Naive thymus-derived CD8-positive, alpha-beta T cell (primary cell): ENCODE measurements at regions not wholly inside any gene's neighbourhood (a gene's known extent, or its start where the extent isn't known, plus 50 kb on each side); places are given as distances from the start of the nearest gene placed in this dataset.
"Not testable (repeated sequence)": the region's sequence is repeated elsewhere in the genome, so short reads cannot be mapped to it uniquely, and the experiment has no call there.

Experiments
- ATAC-seq, 2 donors: fragments of 150-1000 bp; cut with Tn5 transposase in 1 of 2; sonication (Bioruptor Pico), chemical (Tn5 transposase) in 1 of 2; 1 replicate in 1 of 2; 2 replicates in 1 of 2; pipeline ENCODE4 v1.10.0; 2021; ENCODE audit warnings: mild to moderate bottlenecking in 2 of 2, moderate library complexity in 2 of 2
- POLR2A ChIA-PET: fragments of 350-600 bp; sonication (Branson Sonifier 250); formaldehyde crosslinking; loops from one replicate; lab custom pipeline; 2021; ENCODE audit warnings: antibody characterized with exemption; lab: Charles Lee
- DNase-seq, 10 donors: peaks; one replicate each; pipeline versions ENCODE4 v3.0.0 to v3.0.0-alpha.2; 2020 to 2022
- H3K27ac Mint-ChIP-seq, 10 donors: one replicate each; pipeline ENCODE4 v1.8.0; 2020 to 2022; ENCODE audit warnings: mild to moderate bottlenecking in 10 of 10, mixed read lengths in 10 of 10, moderate library complexity in 4 of 10, inconsistent platforms in 1 of 10
- H3K27me3 Mint-ChIP-seq, 5 donors: one replicate each; pipeline ENCODE4 v1.8.0; 2021 to 2022; ENCODE audit warnings: mixed read lengths in 5 of 5
- H3K36me3 Mint-ChIP-seq, 3 donors: one replicate each; pipeline ENCODE4 v1.8.0; 2020 to 2022; ENCODE audit warnings: mixed read lengths in 3 of 3, mild to moderate bottlenecking in 2 of 3, inconsistent platforms in 1 of 3
- H3K4me1 Mint-ChIP-seq, 4 donors: one replicate each; pipeline ENCODE4 v1.8.0; 2021 to 2022; ENCODE audit warnings: mixed read lengths in 4 of 4
- H3K4me3 Mint-ChIP-seq, 10 donors: one replicate each; pipeline ENCODE4 v1.8.0; 2020 to 2022; ENCODE audit warnings: mild to moderate bottlenecking in 10 of 10, mixed read lengths in 10 of 10, moderate library complexity in 6 of 10, inconsistent platforms in 1 of 10
- H3K9me3 Mint-ChIP-seq, 9 donors: one replicate each; pipeline ENCODE4 v1.8.0; 2020 to 2022; ENCODE audit warnings: mixed read lengths in 9 of 9, mild to moderate bottlenecking in 3 of 9, inconsistent platforms in 1 of 9, moderate library complexity in 1 of 9

DNA sequence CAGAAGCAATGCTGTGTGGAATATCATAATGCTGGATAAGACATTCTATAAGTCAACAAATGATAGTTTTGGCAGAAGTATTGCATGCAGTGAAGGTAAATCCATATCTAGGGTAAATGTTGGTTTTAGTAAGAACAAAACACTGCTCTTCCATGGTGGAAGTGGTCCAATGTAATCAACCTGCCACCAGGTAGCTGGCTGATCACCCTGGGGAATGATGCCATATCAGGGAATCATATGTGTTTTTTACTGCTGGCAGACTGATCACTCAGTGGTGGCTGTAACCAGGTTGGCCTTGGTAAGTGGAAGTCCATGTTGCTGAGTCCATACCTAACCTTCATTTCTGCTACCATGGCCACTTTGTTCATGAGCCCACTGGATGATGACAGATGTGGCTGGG is 74.0 kb upstream of the CENPE start:
- no peaks in the 10 kb centered on the region for H3K4me1 Mint-ChIP-seq
- H3K36me3 Mint-ChIP-seq, result no peaks in the 10 kb centered on the region
- H3K9me3 Mint-ChIP-seq, result peaks cover 0 to 13% (median 0%) of the 10 kb centered on the region in 9 donors
- no peak overlapping the region for H3K4me3 Mint-ChIP-seq
- no peak for DNase-seq
- peaks cover 5 to 37% (median 7%) of the 10 kb centered on the region in 5 donors for H3K27me3 Mint-ChIP-seq
- POLR2A ChIA-PET, result no interaction called here
- no peak overlapping the region for H3K27ac Mint-ChIP-seq
- ATAC-seq, result no peak

DNA sequence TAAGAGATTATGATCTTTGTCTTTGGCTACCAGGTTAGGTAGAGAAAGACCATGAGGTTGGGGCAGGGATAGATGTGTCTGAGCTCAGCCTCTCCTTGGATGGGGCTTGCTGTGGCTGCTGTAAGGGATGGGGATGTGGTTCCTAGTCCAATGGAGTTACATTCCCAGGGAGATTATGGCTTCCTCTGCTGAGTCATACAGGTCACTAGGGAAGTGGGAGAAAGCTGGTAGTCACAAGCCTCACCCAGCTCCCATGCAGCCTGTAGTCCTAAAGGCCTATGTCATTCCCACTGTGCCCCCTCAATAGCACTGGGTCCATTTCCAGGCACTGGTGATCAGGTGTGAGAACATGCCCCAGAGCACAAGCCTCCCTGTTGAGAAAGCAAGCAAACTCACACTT is 70.6 kb upstream of the CENPE start:
- DNase-seq (no peak), ATAC-seq (no peak)
- H3K27ac Mint-ChIP-seq, result no peak overlapping the region
- H3K9me3 Mint-ChIP-seq, result peaks cover 0 to 14% (median 2%) of the 10 kb centered on the region in 9 donors
- peaks cover 5 to 72% (median 24%) of the 10 kb centered on the region in 5 donors for H3K27me3 Mint-ChIP-seq
- no peaks in the 10 kb centered on the region for H3K36me3 Mint-ChIP-seq
- H3K4me3 Mint-ChIP-seq, result no peak overlapping the region
- POLR2A ChIA-PET, result no interaction called here
- H3K4me1 Mint-ChIP-seq, result no peaks in the 10 kb centered on the region

DNA sequence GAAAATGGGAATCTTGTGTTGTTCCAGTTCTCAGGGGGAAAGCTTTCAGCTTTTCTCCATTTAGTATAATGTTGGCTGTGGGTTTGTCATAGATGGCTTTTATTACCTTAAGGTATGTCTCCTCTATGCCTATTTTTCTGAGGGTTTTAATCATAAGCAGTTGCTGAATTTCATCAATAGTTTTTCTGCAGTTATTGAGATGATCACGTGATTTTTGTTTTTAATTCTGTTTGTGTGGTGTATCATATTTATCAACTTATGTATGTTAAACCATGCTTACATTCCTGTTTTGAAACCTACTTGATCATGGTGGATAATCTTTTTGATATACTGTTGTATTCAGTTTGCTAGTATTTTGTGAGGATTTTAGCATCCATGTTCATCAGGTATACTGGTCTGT is 66.8 kb upstream of the CENPE start:
- Mint-ChIP-seq H3K27me3 (peaks cover 10 to 78% (median 34%) of the 10 kb centered on the region in 5 donors), H3K36me3 (no peaks in the 10 kb centered on the region), H3K4me3 (no peak overlapping the region), H3K27ac (no peak overlapping the region), H3K4me1 (no peaks in the 10 kb centered on the region), H3K9me3 (peaks cover 0 to 14% (median 2%) of the 10 kb centered on the region in 9 donors)
- no peak for DNase-seq
- ATAC-seq, result no peak
- POLR2A ChIA-PET, result no interaction called here

DNA sequence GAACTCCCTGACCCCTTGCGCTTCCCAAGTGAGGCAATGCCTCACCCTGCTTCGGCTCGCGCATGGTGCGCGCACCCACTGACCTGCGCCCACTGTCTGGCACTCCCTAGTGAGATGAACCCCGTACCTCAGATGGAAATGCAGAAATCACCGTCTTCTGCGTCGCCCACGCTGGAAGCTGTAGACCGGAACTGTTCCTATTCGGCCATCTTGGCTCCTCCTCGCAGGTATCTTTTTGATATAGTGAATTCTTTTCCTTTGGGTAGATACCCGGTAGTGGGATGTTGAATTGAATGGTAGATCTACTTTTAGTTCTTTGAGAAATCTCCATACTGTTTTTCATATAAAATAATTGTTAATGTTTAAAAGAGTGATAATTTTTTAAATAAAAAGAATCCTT is 57.9 kb upstream of the CENPE start:
- H3K4me3 Mint-ChIP-seq, DNase-seq, H3K4me1 Mint-ChIP-seq, POLR2A ChIA-PET, H3K27ac Mint-ChIP-seq, H3K36me3 Mint-ChIP-seq, ATAC-seq, H3K27me3 Mint-ChIP-seq, H3K9me3 Mint-ChIP-seq: not testable (repeated sequence)
